Epithelial cell of proximal tubule (primary cell): ENCODE measurements at regions not wholly inside any gene's neighbourhood (a gene's known extent, or its start where the extent isn't known, plus 50 kb on each side); places are given as distances from the start of the nearest gene placed in this dataset.
"Not testable (repeated sequence)": the region's sequence is repeated elsewhere in the genome, so short reads cannot be mapped to it uniquely, and the experiment has no call there.

Experiments used
- DNase-seq: peaks from one replicate; pipeline ENCODE4 v3.0.0-alpha.2; 2011; ENCODE audit warnings: low read depth
- H3K4me3 ChIP-seq: 2 replicates; pipeline ENCODE4 v1.5.1; 2011; ENCODE audit warnings: low read depth, mild to moderate bottlenecking, low read length
- TF ChIP-seq, protein P1 (sequence below): conservative IDR thresholded peaks from 2 replicates; pipeline ENCODE4 v1.5.1; 2012; ENCODE audit warnings: low read depth, mild to moderate bottlenecking, low read length

DNA sequence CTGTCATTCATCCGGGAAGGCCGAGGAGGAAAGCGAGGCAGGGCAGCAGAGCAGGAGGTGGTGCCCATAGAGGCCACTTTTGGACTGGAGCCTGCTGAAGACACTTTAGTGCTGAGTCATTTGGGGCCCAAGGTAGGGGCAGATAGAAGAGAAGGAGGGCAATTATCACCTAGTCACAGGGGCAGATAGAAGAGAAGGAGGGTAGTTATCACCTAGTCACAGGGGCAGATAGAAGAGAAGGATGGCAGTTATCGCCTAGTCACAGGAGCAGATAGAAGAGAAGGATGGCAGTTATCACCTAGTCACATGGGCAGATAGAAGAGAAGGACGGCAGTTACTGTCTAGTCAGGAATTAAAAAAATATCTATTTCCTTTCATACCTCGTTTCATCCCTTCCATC lies 1372.6 kb downstream of the FOXD4L5 start:
- not testable (repeated sequence) for DNase-seq, H3K4me3 ChIP-seq

DNA sequence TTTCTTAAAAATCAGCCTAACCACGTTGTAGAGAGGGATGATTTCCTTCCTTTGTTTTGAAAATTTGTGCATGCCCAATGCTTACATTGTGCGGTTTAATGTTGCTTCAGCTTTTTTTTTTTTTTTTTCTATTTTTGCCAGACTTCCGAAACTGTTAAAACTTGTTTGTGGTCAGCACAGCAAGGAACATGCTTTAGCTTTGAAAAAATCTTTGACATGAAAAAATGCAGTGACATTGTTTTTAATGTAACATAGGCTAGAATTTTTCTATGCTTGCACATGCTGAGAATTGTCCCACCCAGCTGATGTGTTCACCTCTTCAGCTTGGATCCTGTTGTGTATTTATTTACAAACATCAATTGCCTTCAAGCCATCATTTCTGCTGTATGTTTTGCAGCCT lies 1375.9 kb downstream of the FOXD4L5 start:
- H3K4me3 ChIP-seq, DNase-seq: not testable (repeated sequence)

DNA sequence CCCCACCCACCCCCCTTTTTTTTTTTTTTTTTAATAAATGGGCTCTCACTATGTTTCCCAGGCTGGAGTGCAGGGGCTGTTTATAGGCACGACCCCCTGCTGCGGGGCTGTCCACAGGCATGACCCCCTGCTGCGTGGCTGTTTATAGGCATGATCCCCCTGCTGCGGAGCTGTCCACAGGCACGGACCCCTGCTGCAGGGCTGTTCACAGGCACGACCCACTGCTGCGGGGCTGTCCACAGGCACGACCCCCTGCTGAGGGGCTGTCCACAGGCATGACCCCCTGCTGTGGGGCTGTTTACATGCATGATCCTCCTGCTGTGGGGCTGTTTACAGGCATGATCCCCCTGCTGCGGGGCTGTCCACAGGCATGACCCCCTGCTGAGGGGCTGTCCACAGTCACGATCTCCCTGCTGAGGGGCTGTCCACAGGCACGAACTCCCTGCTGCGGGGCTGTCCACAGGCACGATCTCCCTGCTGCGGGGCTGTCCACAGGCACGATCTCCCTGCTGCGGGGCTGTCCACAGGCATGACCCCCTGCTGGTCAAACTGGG lies 1385.3 kb downstream of the FOXD4L5 start:
- not testable (repeated sequence) for DNase-seq, H3K4me3 ChIP-seq

DNA sequence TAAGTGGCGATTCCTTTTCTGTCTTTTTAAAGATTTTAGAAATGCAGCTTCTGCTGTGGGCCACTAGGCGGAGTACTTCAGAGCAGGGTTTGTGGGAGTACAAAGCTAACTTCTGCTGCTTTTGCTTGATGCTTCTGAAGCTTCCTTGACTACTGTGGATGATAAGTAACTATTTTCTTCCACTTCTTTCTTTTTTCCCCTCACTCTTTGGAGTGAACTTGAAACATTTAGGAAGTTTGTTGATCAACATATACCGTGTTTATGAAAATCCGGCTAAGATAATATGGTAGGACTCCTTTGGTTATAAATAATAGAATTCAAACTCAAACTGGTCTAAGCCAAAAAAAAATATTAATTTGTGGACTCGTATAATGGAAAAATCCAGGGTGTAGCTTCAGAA lies 1403.6 kb downstream of the FOXD4L5 start:
- H3K4me3 ChIP-seq, DNase-seq: not testable (repeated sequence)

DNA sequence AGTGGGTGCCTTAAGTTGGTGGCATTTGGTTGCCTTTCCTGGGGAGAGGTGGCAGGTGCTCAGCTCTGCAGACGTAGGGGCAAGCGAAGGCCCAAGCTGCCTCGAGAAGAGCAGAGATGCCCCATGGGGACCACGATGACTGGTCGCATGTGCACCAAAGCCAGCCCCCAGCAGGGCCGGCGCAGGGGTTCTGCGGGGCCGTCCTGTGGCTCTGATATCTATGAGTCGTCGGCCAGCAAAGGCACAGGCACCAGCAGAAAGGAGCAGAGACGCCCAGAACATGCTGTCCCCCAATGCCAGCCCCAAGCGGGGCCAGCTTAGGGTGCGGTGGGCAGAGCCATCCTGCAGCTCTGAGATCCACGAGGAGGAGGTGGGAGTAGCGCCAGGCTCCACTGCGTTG lies 1408.6 kb downstream of the FOXD4L5 start:
- not testable (repeated sequence) for H3K4me3 ChIP-seq, DNase-seq

DNA sequence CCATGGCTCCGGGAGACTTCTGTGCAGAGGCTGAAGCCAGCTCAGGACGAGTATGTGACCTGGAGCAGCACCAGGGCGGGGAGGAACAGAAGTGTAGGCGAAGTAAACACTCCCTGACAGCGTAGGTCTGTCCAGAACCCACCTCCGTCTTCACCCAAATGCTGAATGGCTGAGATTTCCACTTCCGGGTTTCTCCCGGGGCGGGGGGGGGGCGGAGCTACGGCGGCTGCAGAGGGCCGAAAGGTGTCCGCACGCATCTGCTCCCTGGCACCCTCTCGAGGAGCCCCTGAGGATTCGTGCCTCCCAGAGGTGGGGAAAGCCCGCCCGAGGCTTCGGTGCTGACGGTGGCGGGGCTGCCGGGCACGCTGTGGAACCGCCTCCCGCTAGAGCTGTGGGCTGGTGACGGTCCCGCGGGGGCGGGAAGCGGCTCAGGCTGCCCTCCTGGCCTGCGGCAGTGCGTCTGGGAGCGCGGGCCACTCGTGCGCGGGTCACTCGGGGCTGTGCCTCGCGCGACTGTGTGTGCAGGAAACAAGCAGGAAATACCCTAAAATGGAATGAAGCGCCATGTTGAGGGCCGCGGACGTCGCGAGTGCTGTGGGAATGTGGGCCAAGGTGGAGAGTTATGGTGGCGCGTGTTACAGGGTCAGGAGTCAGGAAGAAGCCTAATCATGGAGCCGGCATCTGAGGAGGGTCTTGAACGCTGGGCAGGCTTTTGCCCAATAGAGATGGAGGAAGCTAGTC lies 1425.4 kb downstream of the FOXD4L5 start:
- peak overlapping the region; percentile 58 for H3K4me3 ChIP-seq
- peak; percentile 6 for DNase-seq
- TF ChIP-seq, protein P1, sequence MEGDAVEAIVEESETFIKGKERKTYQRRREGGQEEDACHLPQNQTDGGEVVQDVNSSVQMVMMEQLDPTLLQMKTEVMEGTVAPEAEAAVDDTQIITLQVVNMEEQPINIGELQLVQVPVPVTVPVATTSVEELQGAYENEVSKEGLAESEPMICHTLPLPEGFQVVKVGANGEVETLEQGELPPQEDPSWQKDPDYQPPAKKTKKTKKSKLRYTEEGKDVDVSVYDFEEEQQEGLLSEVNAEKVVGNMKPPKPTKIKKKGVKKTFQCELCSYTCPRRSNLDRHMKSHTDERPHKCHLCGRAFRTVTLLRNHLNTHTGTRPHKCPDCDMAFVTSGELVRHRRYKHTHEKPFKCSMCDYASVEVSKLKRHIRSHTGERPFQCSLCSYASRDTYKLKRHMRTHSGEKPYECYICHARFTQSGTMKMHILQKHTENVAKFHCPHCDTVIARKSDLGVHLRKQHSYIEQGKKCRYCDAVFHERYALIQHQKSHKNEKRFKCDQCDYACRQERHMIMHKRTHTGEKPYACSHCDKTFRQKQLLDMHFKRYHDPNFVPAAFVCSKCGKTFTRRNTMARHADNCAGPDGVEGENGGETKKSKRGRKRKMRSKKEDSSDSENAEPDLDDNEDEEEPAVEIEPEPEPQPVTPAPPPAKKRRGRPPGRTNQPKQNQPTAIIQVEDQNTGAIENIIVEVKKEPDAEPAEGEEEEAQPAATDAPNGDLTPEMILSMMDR, result no peak

DNA sequence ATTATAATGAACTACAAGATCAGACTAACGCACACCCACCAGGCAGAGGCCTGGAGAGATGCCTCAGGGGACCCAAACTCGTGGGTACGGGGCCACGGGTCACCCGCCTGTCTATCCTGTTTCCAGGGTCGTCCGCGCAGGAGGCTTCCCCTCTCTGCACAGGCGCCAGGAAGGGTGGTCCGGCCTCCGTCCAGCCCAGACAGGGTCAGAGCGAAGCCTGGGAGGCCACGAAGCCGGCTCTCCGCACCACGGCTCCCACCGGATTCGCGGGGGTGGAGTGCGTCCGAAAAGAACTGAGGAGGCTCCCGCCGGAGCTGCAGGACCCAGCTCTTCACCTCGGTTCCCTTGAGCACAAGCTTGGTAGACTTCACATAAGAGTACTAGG lies 1425.9 kb downstream of the FOXD4L5 start:
- H3K4me3 ChIP-seq, result peak overlapping the region; percentile 58
- not testable (repeated sequence) for DNase-seq

DNA sequence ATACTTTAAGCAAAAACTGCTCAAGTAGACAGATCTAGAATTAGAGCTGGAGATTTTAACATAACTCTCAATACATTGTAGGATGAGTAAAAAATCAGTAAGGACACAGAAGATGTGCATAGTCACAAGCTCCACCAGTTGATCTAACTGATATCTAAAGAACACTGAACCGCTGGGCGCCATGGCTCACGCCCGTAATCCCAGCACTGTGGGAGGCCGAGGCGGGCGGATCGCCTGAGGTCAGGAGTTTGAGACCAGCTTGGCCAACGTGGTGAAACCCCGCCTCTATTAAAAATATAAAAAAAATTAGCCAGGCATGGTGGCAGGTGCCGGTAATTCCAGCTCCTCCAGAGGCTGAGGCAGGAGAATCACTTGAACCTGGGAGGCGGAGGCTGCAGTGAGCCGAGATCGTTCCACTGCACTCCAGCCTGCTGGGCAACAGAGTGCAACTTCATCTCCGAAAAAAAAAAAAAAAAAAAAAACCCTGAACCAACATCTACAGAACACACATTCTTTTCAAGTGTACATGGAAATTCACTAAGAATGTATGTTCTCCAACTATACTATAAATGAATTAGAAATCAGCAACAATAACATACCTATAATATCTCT lies 1431.8 kb downstream of the FOXD4L5 start:
- H3K4me3 ChIP-seq, DNase-seq: not testable (repeated sequence)

DNA sequence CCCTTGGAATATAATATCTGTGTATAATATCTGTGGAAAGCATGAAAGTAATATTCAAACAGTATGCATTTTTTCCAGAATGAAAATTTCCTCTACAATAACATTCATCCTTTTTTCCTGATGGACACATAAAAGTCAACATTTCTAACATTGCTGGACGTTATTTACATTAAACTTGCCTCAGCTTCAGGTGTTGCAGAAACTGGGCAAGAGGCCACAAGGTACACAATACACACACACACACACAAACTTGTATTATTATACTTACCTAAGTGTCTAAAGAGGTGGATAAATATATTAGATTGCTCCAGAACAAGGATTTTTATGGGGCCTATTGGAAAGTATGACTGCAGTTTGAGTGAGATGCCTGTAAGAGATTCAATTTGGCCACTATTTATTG lies 1460.2 kb downstream of the FOXD4L5 start:
- not testable (repeated sequence) for DNase-seq, H3K4me3 ChIP-seq

DNA sequence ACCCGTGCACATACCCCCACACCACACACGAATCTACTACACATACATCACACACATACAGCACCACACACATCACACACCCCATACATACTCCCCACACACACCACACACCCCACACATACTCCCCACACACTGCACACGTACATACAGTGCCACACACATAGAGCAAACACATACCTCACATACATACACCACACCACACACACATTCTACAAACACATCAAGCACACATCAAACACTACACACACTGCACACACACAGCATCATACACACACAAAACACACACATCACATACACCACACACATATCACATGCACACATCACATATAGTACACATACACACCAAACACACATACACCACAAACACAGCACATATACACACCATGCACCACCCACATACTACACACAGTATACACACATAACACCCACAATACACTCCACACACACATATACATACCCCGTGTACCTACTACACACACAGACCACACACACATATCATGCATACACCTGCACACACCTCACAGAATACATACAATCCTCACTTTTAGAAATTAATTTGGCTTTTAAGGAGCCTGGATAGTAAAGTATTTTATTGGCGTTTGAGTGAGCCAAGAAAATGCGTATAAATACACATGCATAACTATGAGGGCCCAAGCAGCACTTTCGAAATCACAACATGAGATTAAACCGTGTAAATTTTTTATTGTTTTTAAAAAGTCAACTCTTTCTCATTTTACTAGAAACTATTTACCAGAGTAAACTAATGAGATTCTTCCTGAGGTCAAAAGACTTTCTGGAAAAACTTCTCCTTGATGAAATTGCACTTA lies 1461.4 kb downstream of the FOXD4L5 start:
- H3K4me3 ChIP-seq, DNase-seq: not testable (repeated sequence)

DNA sequence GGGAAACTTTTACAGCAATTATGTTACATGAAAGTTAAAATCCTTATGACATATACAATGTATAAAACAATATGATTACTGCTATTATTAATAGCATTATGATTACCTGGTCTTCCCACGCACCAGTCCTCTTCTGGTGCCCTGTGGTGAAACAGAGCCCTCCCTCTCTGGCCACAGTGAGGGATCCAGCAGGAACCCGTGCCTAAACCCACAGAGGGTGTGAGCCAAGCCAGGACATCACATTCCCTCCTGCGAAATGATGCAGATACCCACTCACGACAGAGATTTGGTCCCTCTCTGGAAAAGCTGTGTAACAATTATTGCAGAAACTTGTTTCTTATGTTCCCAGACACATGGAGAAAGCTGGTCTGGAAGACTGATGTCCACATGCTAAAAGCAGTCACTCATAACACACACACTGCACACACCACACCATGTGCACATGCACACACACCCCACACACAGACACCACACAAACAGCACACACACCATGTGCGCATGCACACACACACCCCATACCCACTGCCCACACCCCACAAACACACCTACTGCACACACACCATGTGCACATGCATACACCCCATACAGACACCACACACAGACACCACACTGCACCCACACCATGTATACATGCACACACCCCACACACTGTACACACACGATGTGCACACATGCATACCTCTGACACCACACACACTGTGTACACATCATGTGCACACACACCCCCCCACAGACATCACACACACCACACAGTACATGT lies 1462.2 kb downstream of the FOXD4L5 start:
- not testable (repeated sequence) for DNase-seq, H3K4me3 ChIP-seq

DNA sequence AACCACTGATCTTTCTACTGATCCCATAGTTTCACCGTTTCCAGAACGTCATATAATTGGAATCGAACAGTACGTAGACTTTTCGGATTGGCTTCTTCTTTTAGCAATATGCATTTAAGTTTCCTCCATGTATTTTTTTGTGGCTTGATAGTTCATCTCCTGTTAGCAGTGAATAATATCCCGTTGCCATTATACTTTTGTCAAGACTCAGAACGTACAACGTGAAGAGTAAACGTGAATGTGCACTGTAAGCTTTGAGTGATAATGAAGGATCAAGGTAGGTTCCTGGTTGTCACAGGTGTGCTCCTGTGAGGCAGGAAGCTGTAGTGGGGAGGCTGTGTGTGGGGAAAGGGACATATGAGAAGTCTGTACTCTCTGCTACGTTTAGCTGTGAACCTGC lies 1463.7 kb downstream of the FOXD4L5 start:
- DNase-seq, H3K4me3 ChIP-seq: not testable (repeated sequence)

DNA sequence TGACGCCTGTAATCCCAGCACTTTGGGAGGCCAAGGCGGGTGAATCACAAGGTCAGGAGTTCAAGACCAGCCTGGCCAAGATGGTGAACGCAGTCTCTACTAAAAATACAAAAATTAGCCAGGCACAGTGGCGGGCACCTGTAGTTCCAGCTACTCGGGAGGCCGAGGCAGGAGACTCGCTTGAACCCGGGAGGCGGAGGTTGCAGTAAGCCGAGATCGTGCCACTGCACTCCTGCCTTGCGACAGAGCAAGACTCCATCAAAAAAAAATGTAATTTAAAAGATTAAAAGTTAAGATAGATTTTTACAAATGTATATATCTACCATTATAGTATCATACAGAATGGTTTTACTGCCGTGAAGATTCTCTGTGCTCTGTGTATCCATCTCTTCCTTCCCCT lies 1464.1 kb downstream of the FOXD4L5 start:
- not testable (repeated sequence) for DNase-seq, H3K4me3 ChIP-seq

DNA sequence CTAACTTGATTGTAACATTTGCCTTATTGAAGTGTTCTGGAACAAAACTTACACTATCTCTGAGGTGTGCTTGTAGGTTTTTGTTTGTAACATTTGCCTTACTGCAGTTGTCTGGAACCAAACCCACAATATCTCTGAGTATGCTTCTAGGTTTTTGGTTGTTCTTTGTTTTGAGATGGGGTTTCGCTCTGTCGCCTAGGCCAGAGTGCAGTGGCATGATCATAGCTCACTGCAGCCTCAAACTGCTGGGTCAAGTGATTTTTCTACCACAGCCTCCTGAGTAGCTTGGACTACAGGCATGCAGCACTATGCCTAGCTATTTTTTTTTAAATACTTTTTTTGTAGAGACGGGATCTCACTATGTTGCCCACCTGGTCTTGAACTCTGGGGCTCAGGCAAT lies 1464.6 kb downstream of the FOXD4L5 start:
- DNase-seq, H3K4me3 ChIP-seq: not testable (repeated sequence)
